ENCODE measurements at regions not wholly inside any gene's neighbourhood (a gene's known extent, or its start where the extent isn't known, plus 50 kb on each side); places are given as distances from the start of the nearest gene placed in this dataset.
"Not testable (repeated sequence)": the region's sequence is repeated elsewhere in the genome, so short reads cannot be mapped to it uniquely, and the experiment has no call there.

GRCh38 chr14:21807975-21808374 lies 134.4 kb upstream of the OR4E1 start:
- DNase-seq (ENCODE audit: extremely low spot score): no peak
- 81% methylated on average over 13 of the region's 13 CpGs for WGBS
- Histone ChIP-seq H3K27ac (ENCODE audit: low read depth) (no peak overlapping the region), H3K4me1 (ENCODE audit: insufficient read depth) (no peaks in the 10 kb centered on the region), H3K4me3 (ENCODE audit: low read depth, low read length) (no peak overlapping the region), H3K36me3 (ENCODE audit: insufficient read depth) (no peaks in the 10 kb centered on the region)

- H3K36me3 ChIP-seq (ENCODE audit: insufficient read depth): no peaks in the 10 kb centered on the region
- H3K4me1 ChIP-seq (ENCODE audit: insufficient read depth): no peaks in the 10 kb centered on the region
- WGBS: 84% methylated on average over 2 of the region's 2 CpGs
- no peak for DNase-seq (ENCODE audit: extremely low spot score)
- H3K27ac ChIP-seq (ENCODE audit: low read depth): no peak overlapping the region
- H3K4me3 ChIP-seq (ENCODE audit: low read depth, low read length): no peak overlapping the region
Observed at GRCh38 chr14:21804981-21805380, 131.4 kb upstream of the OR4E1 start.

GRCh38 chr14:21802441-21802840 lies 128.8 kb upstream of the OR4E1 start:
- DNase-seq (ENCODE audit: extremely low spot score): no peak
- no peaks in the 10 kb centered on the region for H3K4me1 ChIP-seq (ENCODE audit: insufficient read depth)
- H3K36me3 ChIP-seq (ENCODE audit: insufficient read depth): no peaks in the 10 kb centered on the region
- 70% methylated on average over 1 of the region's 1 CpG for WGBS
- H3K4me3 ChIP-seq (ENCODE audit: low read depth, low read length): no peak overlapping the region
- H3K27ac ChIP-seq (ENCODE audit: low read depth): no peak overlapping the region

GRCh38 chr14:21796916-21797315 lies 123.3 kb upstream of the OR4E1 start:
- 22% methylated on average over 2 of the region's 2 CpGs for WGBS
- Histone ChIP-seq H3K27ac (ENCODE audit: low read depth) (no peak overlapping the region), H3K36me3 (ENCODE audit: insufficient read depth) (no peaks in the 10 kb centered on the region), H3K4me3 (ENCODE audit: low read depth, low read length) (no peak overlapping the region), H3K4me1 (ENCODE audit: insufficient read depth) (no peaks in the 10 kb centered on the region)
- DNase-seq (ENCODE audit: extremely low spot score): no peak

- H3K4me1 ChIP-seq (ENCODE audit: insufficient read depth): no peaks in the 10 kb centered on the region
- H3K4me3 ChIP-seq (ENCODE audit: low read depth, low read length): no peak overlapping the region
- H3K36me3 ChIP-seq (ENCODE audit: insufficient read depth): no peaks in the 10 kb centered on the region
- no peak overlapping the region for H3K27ac ChIP-seq (ENCODE audit: low read depth)
- no peak for DNase-seq (ENCODE audit: extremely low spot score)
- WGBS: 34% methylated on average over 2 of the region's 2 CpGs
Observed at GRCh38 chr14:21795456-21795855, 121.8 kb upstream of the OR4E1 start.

- H3K27ac ChIP-seq (ENCODE audit: low read depth): no peak overlapping the region
- DNase-seq (ENCODE audit: extremely low spot score): no peak
- WGBS: 59% methylated on average over 6 of the region's 6 CpGs
- H3K36me3 ChIP-seq (ENCODE audit: insufficient read depth): no peaks in the 10 kb centered on the region
- no peak overlapping the region for H3K4me3 ChIP-seq (ENCODE audit: low read depth, low read length)
- no peaks in the 10 kb centered on the region for H3K4me1 ChIP-seq (ENCODE audit: insufficient read depth)
Observed at GRCh38 chr14:21791749-21792148, 118.1 kb upstream of the OR4E1 start.

- not testable (repeated sequence) for H3K36me3 ChIP-seq (ENCODE audit: insufficient read depth); H3K4me3 ChIP-seq (ENCODE audit: low read depth, low read length); DNase-seq (ENCODE audit: extremely low spot score); H3K27ac ChIP-seq (ENCODE audit: low read depth); H3K4me1 ChIP-seq (ENCODE audit: insufficient read depth)
- WGBS: 79% methylated on average over 1 of the region's 1 CpG
Observed at GRCh38 chr14:21788687-21789086, 115.1 kb upstream of the OR4E1 start.

GRCh38 chr14:21787242-21787641 lies 113.6 kb upstream of the OR4E1 start:
- H3K4me1 ChIP-seq (ENCODE audit: insufficient read depth); DNase-seq (ENCODE audit: extremely low spot score); H3K36me3 ChIP-seq (ENCODE audit: insufficient read depth); H3K27ac ChIP-seq (ENCODE audit: low read depth); H3K4me3 ChIP-seq (ENCODE audit: low read depth, low read length): not testable (repeated sequence)
- 84% methylated on average over 1 of the region's 1 CpG for WGBS

GRCh38 chr14:21781543-21781942 lies 107.9 kb upstream of the OR4E1 start:
- 90% methylated on average over 6 of the region's 6 CpGs for WGBS

GRCh38 chr14:21780429-21781084 lies 106.9 kb upstream of the OR4E1 start:
- no peaks in the 10 kb centered on the region for H3K4me1 ChIP-seq (ENCODE audit: insufficient read depth)
- no peak overlapping the region for H3K27ac ChIP-seq (ENCODE audit: low read depth)
- no peak overlapping the region for H3K4me3 ChIP-seq (ENCODE audit: low read depth, low read length)
- no peaks in the 10 kb centered on the region for H3K36me3 ChIP-seq (ENCODE audit: insufficient read depth)
- 79% methylated on average over 14 of the region's 14 CpGs for WGBS
- DNase-seq (ENCODE audit: extremely low spot score): no peak

More at GRCh38 chr14:21781543-21781942, 107.9 kb upstream of the OR4E1 start:
- H3K36me3 ChIP-seq (ENCODE audit: insufficient read depth): no peaks in the 10 kb centered on the region
- H3K4me3 ChIP-seq (ENCODE audit: low read depth, low read length): no peak overlapping the region
- no peak for DNase-seq (ENCODE audit: extremely low spot score)
- H3K4me1 ChIP-seq (ENCODE audit: insufficient read depth): no peaks in the 10 kb centered on the region
- no peak overlapping the region for H3K27ac ChIP-seq (ENCODE audit: low read depth)

GRCh38 chr14:21771671-21772070 lies 98.1 kb upstream of the OR4E1 start:
- Histone ChIP-seq H3K27ac (ENCODE audit: low read depth) (no peak overlapping the region), H3K4me1 (ENCODE audit: insufficient read depth) (no peaks in the 10 kb centered on the region), H3K4me3 (ENCODE audit: low read depth, low read length) (no peak overlapping the region), H3K36me3 (ENCODE audit: insufficient read depth) (no peaks in the 10 kb centered on the region)
- WGBS: 75% methylated on average over 1 of the region's 1 CpG
- no peak for DNase-seq (ENCODE audit: extremely low spot score)

GRCh38 chr14:21768875-21769257 lies 95.2 kb upstream of the OR4E1 start:
- no peak overlapping the region for H3K27ac ChIP-seq (ENCODE audit: low read depth)
- H3K4me3 ChIP-seq (ENCODE audit: low read depth, low read length): no peak overlapping the region
- H3K36me3 ChIP-seq (ENCODE audit: insufficient read depth): no peaks in the 10 kb centered on the region
- H3K4me1 ChIP-seq (ENCODE audit: insufficient read depth): no peaks in the 10 kb centered on the region
- no peak for DNase-seq (ENCODE audit: extremely low spot score)
- WGBS: 66% methylated on average over 2 of the region's 2 CpGs

- no peak for DNase-seq (ENCODE audit: extremely low spot score)
- 42% methylated on average over 5 of the region's 5 CpGs for WGBS
- no peaks in the 10 kb centered on the region for H3K4me1 ChIP-seq (ENCODE audit: insufficient read depth)
Observed at GRCh38 chr14:21768116-21768874, 94.7 kb upstream of the OR4E1 start.

GRCh38 chr14:21760360-21760759 lies 86.7 kb upstream of the OR4E1 start:
- not testable (repeated sequence) for DNase-seq (ENCODE audit: extremely low spot score); H3K36me3 ChIP-seq (ENCODE audit: insufficient read depth); H3K27ac ChIP-seq (ENCODE audit: low read depth); H3K4me1 ChIP-seq (ENCODE audit: insufficient read depth); H3K4me3 ChIP-seq (ENCODE audit: low read depth, low read length)
- 60% methylated on average over 6 of the region's 6 CpGs for WGBS

More at GRCh38 chr14:21768116-21768874, 94.7 kb upstream of the OR4E1 start:
- Histone ChIP-seq H3K27ac (ENCODE audit: low read depth) (no peak overlapping the region), H3K36me3 (ENCODE audit: insufficient read depth) (no peaks in the 10 kb centered on the region), H3K4me3 (ENCODE audit: low read depth, low read length) (no peak overlapping the region)

Data from urinary bladder (tissue), 3 donors.